ENCODE measurements at regions not wholly inside any gene's neighbourhood (a gene's known extent, or its start where the extent isn't known, plus 50 kb on each side); places are given as distances from the start of the nearest gene placed in this dataset.

- TF ChIP-seq EP300 (IDR thresholded peaks at IDR 0.05) = no peak
- no peak for TF ChIP-seq POLR2AphosphoS5 (IDR thresholded peaks at IDR 0.05)
- TF ChIP-seq CTCF (IDR thresholded peaks at IDR 0.05) = no peak
- TF ChIP-seq POLR2A (IDR thresholded peaks at IDR 0.05) = no peak
Measured at GRCh38 chr5:133827830-133828229, 140.6 kb downstream of the C5orf15 start.

All from gastroesophageal sphincter (tissue), 3 donors.